ENCODE measurements at regions not wholly inside any gene's neighbourhood (a gene's known extent, or its start where the extent isn't known, plus 50 kb on each side); places are given as distances from the start of the nearest gene placed in this dataset.
"Not testable (repeated sequence)": the region's sequence is repeated elsewhere in the genome, so short reads cannot be mapped to it uniquely, and the experiment has no call there.

DNA sequence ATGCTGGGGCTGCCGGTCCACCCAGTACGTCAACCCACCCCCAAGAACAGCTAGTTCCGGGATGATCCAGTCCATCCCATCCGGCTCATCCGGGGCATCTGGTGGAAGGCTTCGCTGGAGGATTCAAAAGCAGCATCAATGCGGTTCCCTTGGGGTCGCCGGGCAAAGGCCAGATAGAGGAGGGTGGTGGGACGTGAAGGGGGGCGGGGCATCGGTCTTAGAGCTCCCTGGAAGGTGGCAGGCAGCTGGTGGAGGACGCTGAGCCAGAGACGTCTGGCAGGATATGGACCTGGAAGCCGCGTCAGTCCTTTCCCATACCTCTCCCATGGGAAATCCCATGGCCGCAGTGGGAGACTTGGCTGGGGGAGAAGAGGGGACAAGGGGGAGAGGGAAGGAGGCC, 1500.8 kb upstream of the DEFB115 start:
- TF ChIP-seq, protein P1, sequence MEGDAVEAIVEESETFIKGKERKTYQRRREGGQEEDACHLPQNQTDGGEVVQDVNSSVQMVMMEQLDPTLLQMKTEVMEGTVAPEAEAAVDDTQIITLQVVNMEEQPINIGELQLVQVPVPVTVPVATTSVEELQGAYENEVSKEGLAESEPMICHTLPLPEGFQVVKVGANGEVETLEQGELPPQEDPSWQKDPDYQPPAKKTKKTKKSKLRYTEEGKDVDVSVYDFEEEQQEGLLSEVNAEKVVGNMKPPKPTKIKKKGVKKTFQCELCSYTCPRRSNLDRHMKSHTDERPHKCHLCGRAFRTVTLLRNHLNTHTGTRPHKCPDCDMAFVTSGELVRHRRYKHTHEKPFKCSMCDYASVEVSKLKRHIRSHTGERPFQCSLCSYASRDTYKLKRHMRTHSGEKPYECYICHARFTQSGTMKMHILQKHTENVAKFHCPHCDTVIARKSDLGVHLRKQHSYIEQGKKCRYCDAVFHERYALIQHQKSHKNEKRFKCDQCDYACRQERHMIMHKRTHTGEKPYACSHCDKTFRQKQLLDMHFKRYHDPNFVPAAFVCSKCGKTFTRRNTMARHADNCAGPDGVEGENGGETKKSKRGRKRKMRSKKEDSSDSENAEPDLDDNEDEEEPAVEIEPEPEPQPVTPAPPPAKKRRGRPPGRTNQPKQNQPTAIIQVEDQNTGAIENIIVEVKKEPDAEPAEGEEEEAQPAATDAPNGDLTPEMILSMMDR (IDR thresholded peaks at IDR 0.05; ENCODE audit: borderline replicate concordance, insufficient read depth, low read depth, low read length): no peak
- H3K4me3 ChIP-seq (ENCODE audit: low read depth, low read length): no peak overlapping the region

DNA sequence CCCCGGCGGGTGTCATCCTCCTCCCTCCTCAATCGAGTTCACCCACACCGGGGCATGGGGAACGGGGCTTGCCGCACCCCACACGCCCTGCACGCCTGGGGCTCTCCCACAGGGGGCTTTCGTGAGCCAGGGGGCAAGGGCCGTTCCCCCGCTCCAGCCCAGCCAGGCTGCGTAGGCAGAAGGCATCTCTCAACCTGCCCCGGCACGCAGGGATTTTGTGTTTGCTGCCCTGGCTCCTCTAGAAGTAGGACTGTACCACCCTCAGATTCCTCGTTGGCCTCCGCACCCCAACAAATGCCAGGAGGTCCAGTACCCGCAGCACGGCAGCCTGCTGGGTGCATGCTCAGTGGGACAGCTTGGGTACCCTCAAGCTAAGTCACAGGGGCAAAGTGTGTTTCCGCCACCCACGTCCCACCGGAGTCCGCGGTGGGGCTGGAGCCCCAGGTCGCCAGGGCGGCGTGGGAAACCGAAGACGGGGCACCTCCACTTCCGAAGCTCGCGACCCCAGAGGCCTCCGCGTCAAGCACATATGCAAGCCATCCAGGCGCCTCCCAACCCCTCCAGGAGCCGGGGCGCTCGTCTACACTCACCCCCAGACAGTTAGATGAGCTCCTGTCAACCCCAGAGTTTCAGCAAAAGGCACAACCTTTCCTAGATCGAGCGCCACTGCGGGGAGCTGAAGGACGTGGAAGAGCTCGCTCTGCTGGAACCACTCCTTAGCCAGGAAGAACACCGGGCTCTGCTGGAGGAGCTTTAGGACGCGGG, 1495.7 kb upstream of the DEFB115 start:
- H3K4me3 ChIP-seq (ENCODE audit: low read depth, low read length): not testable (repeated sequence)

DNA sequence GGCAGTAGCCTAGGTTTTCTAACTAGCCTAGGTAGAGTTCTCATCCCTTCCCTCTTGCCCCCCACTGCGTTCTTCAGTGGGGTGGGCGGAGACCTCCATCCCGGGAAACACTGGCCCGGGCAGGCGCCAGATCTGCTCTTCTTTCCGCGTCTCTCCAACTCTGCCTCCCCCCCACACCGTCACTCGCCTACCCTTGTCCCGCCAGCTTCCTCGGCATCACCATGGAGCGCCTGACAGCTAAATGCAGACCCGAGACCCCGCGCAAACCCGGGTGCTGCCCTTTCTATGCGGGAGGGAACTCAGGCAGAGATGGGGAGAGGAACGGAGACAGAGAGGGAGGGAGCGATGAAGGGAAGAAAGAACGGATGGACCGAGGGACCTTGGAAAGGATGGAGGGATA, 1494.8 kb upstream of the DEFB115 start:
- TF ChIP-seq, protein P1 (IDR thresholded peaks at IDR 0.05; ENCODE audit: borderline replicate concordance, insufficient read depth, low read depth, low read length): no peak
- H3K4me3 ChIP-seq (ENCODE audit: low read depth, low read length): no peak overlapping the region

DNA sequence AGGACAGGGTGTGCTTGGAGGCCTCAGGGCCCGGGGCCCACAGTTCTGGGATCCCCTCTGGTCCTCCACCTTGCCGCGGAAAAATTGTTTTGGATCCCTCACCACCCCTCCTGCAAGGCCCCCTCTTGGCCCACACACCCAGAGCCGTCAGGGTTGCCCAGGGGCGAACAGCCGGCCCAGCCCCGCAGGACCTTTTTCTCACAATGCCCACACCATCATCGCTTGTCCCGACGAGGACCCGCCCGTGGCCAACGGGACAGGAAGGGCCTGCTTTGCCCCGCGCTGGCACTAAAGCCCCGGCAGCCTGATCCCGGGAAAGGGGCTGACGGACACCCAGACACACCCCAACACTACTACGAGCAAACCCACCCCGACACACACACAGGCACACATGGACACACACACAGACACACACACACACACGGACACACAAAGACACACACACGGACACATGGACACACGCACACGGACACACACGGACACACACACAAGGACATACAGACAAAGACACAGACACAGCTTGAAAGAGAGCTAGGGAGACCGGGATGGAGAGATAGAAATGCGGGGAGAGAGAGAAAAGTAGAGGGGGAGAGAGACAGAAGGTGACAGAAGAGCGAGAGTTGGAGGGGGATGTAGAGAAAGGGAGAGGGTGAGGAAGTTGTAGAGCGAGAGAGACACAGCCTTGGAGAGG, 1493.5 kb upstream of the DEFB115 start:
- no peak overlapping the region for H3K4me3 ChIP-seq (ENCODE audit: low read depth, low read length)
- TF ChIP-seq, protein P1 (IDR thresholded peaks at IDR 0.05; ENCODE audit: borderline replicate concordance, insufficient read depth, low read depth, low read length): no peak

DNA sequence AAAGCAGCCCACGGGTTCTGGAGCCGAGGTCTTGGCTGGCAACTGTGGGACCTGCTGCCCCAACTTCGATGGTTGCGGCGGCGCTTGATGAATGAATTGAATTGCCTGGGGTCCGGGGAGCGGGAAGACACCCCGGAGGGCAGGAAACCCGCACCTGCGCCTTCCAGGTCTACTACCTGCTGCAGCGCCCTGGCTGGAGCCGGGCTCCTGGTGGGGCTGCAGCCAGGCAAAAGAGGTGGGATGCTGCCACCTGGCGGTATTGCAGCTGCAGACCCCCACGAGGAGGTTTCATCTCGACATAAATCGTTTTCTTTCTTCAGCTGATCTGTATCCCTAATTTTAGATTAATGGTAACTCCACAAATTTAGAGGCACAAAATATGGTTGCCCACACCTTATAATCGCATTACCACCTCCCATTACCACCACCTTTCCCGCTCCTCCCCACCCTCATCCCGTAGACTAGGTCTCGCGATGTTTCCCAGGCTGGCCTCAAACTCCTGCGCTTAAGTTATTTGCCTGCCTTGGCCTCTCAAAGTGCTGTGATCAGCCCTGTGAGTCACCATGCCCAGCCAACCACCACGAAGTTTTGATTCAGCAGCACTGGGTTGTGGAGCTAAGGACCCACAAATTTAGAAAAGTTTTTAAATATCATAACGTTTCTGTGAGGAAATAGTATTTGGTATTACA, 1492.4 kb upstream of the DEFB115 start:
- TF ChIP-seq, protein P1 (IDR thresholded peaks at IDR 0.05; ENCODE audit: borderline replicate concordance, insufficient read depth, low read depth, low read length): 0 out of 2 replicates have a peak, but pooled peaks have one; percentile 23
- H3K4me3 ChIP-seq (ENCODE audit: low read depth, low read length): not testable (repeated sequence)

DNA sequence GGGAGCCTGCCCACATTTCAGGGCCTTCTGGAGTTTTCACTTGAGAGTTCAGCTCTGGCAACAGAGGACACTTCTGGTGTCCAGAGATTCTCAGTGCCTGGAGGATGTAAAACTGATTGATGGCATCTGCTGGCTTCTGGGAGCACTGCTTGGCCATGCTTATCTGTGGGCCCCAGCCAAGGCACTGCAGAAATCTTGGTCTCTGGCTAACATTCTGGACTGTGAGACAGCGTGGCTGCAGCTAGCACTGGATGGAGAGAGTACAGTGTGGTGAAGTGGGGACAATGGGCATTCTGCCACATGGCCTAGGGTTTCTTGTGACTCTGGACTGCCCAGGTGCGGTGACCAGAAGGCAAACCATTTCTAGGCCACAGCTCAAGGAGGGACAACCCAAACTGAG, 1479.4 kb upstream of the DEFB115 start:
- H3K4me3 ChIP-seq (ENCODE audit: low read depth, low read length): not testable (repeated sequence)

DNA sequence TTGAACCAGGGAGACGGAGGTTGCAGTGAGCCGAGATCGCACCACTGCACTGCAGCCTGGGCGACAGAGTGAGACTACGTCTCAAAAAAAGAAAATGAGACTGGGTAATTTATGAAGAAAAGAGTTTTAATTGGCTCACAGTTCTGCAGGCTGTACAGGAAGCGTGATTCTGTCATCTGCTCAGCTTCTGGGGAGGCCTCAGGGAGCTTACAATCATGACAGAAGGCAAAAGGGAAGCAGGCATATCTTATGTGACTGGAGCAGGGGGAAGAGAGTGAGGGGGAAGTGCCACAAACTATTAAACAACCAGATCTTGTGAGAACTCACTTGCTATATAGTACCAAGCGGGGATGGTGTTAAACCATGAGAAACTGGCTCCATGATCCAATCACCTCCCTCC, 1476.2 kb upstream of the DEFB115 start:
- H3K4me3 ChIP-seq (ENCODE audit: low read depth, low read length): not testable (repeated sequence)

DNA sequence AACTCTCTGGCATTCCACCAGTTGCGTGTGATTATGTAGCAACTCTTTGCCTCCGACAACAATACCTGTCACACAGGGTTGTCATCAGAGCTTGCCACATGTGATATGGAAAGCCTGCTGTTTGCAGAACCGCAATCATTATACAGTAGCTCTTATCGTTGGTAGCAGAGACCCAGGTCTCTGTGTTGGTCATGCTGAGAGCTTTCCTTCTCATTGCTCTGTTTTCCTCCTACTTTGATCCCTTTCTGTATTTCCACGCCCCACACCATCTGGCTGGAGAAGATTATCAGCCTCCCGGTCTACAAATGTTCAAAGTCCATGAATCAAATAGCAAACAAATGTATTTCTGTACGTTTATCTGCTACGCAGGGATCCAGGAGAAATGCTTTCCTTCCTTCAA, 1475.6 kb upstream of the DEFB115 start:
- H3K4me3 ChIP-seq (ENCODE audit: low read depth, low read length): not testable (repeated sequence)

DNA sequence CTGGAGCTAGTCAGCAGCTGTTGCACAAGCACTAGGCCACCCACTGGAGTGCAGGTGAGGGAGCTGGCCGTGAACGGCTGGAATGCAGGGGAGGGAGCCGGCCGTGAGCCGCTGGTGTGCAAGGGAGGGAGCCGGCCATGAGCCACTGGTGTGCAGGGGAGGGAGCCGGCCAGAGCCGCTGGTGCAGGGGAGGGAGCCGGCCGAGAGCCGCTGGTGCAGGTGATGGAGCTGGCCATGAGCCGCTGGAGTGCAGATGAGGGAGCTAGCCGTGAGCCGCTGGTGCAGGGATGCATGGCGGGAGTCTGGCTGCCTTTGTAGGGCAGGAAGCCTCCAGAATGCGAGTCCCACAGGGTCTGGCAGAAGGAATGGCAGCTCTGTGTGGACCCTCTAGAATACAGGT, 1470.0 kb upstream of the DEFB115 start:
- not testable (repeated sequence) for H3K4me3 ChIP-seq (ENCODE audit: low read depth, low read length)
